Left ventricle myocardium inferior (tissue), 1 donor: ENCODE measurements at regions not wholly inside any gene's neighbourhood (a gene's known extent, or its start where the extent isn't known, plus 50 kb on each side); places are given as distances from the start of the nearest gene placed in this dataset.

ENCODE experiments used
- DNase-seq: peaks from one replicate; pipeline ENCODE4 v3.0.0-alpha.2; 2020
- H3K27ac ChIP-seq: fragments of 200-600 bp; replicated peaks from 2 replicates; pipeline ENCODE4 v1.8.0; 2021
- H3K27me3 ChIP-seq: fragments of 200-600 bp; 2 replicates; pipeline ENCODE4 v1.8.0; 2021; ENCODE audit warnings: low read depth
- H3K36me3 ChIP-seq: fragments of 200-600 bp; 2 replicates; pipeline ENCODE4 v1.8.0; 2021
- H3K4me1 ChIP-seq: fragments of 200-600 bp; 2 replicates; pipeline ENCODE4 v1.8.0; 2021
- H3K4me3 ChIP-seq: fragments of 200-600 bp; 2 replicates; pipeline ENCODE4 v1.8.0; 2021; ENCODE audit warnings: mild to moderate bottlenecking, moderate library complexity
- H3K9me3 ChIP-seq: fragments of 200-600 bp; replicated peaks from 2 replicates; pipeline ENCODE4 v1.8.0; 2021
- intact Hi-C: fragments of 100-400 bp; cut with micrococcal nuclease; formaldehyde crosslinking; loops from one replicate; pipeline ENCODE4 v1.11.0; 2022
- TF ChIP-seq, protein P1 (sequence below): fragments of 200-600 bp; IDR thresholded peaks from 2 replicates; pipeline ENCODE4 v1.8.0; 2021; ENCODE audit warnings: antibody characterized with exemption, mild to moderate bottlenecking, borderline replicate concordance
- donor health status: DM: no; HTN: yes; CAD: no; lungs with severe emphysema.

DNA sequence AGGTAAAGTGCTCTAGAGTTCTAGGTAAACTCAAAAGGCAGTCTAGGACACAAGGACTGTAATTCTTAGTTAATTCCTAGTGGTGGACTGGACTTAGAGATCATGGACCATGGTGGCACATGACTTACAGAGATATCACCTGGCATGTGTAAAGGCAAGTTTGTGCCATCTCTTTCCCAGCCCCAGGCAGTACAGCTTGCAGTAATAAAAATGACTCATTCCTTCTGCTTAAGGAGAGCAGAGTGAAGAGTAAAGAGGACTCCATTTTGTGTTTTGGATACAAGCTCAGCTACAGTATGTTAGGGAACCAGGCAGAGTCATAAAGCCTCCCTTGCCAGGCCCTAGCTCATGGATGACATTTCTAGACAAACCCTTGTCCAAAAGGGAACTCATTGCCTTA lies 629.9 kb downstream of the JRKL start:
- no peak overlapping the region for H3K27ac ChIP-seq
- no peak for DNase-seq
- H3K4me3 ChIP-seq, result no peak overlapping the region
- no peaks in the 10 kb centered on the region for H3K4me1 ChIP-seq
- no peaks in the 10 kb centered on the region for H3K36me3 ChIP-seq
- peaks cover 7% of the 10 kb centered on the region for H3K9me3 ChIP-seq
- no peaks in the 10 kb centered on the region for H3K27me3 ChIP-seq
- TF ChIP-seq, protein P1, sequence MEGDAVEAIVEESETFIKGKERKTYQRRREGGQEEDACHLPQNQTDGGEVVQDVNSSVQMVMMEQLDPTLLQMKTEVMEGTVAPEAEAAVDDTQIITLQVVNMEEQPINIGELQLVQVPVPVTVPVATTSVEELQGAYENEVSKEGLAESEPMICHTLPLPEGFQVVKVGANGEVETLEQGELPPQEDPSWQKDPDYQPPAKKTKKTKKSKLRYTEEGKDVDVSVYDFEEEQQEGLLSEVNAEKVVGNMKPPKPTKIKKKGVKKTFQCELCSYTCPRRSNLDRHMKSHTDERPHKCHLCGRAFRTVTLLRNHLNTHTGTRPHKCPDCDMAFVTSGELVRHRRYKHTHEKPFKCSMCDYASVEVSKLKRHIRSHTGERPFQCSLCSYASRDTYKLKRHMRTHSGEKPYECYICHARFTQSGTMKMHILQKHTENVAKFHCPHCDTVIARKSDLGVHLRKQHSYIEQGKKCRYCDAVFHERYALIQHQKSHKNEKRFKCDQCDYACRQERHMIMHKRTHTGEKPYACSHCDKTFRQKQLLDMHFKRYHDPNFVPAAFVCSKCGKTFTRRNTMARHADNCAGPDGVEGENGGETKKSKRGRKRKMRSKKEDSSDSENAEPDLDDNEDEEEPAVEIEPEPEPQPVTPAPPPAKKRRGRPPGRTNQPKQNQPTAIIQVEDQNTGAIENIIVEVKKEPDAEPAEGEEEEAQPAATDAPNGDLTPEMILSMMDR, result no peak
- intact Hi-C loops, result no loop called here

DNA sequence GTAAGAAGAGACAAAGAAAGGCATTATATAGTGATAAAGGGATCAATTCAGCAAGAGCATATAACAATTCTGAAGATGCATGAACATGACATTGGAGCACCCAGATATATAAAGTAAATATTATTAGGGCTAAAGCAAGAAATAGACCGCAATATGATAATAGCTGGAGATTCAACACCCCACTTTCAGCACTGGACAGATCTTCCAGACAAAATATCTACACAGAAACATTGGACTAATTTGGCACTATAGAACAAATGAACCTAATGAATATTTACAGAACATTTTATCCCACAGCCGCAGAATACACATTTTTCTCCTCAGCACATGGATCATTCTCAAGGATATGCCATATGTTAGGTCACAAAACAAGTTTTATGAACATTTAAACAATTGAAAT lies 633.1 kb downstream of the JRKL start:
- no peaks in the 10 kb centered on the region for H3K4me1 ChIP-seq
- H3K27ac ChIP-seq, result no peak overlapping the region
- H3K27me3 ChIP-seq, result no peaks in the 10 kb centered on the region
- H3K4me3 ChIP-seq, result no peak overlapping the region
- no peaks in the 10 kb centered on the region for H3K36me3 ChIP-seq
- peaks cover 17% of the 10 kb centered on the region for H3K9me3 ChIP-seq
- TF ChIP-seq, protein P1, result no peak
- intact Hi-C loops, result no loop called here
- no peak for DNase-seq

DNA sequence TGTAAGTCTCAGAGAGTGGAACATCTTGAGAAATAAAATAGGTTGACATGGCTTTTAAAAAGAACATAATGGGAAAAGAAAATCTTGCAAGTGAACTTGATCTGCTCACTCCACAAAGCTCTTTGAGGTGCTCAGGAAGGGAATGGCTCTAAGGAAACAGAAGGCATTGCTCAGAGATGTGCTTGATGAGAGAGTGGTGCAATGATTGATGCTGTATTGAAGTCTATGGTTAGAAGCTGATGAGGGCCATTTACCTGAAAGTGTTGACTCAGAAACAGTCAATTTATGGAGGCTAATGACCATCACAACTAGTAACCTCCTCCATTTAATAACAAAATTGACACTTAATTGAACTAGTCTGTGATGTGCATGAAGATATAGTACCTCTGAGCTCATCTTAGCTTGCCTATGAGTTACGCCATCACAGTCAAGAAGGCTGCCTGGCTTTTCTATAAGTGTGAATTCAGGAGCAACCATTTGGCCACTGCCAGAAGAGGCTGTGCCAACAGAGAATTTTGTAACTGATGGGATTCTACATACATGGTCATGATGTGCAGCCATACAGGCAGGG lies 639.1 kb downstream of the JRKL start:
- intact Hi-C loops, result no loop called here
- H3K36me3 ChIP-seq, result no peaks in the 10 kb centered on the region
- TF ChIP-seq, protein P1, result no peak
- H3K4me3 ChIP-seq, result no peak overlapping the region
- no peak for DNase-seq
- H3K27me3 ChIP-seq, result no peaks in the 10 kb centered on the region
- no peaks in the 10 kb centered on the region for H3K4me1 ChIP-seq
- no peak overlapping the region for H3K27ac ChIP-seq
- H3K9me3 ChIP-seq, result peaks cover 17% of the 10 kb centered on the region

DNA sequence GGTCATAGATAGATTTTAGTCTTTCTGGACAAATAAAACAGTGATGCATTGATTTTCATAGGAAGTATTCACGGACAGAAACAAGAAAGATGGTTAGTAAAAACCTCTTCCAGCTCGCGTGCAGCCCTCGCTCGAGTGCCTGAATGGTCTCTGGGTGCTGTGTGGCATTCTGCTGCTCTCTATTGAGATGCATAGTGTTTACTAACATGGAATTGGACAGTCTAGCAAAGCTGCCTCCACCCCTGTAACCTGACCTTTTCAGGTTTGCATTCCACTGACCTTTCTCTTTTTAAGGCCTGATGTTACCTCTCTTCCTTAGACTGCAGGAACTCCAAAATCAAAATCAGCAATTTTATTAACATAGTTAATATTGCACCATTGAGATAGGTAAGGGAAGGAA lies 643.4 kb downstream of the JRKL start:
- Histone ChIP-seq H3K4me3 (no peak overlapping the region), H3K27ac (no peak overlapping the region), H3K4me1 (no peaks in the 10 kb centered on the region), H3K27me3 (no peaks in the 10 kb centered on the region), H3K9me3 (no peaks in the 10 kb centered on the region), H3K36me3 (no peaks in the 10 kb centered on the region)
- intact Hi-C loops, result no loop called here
- TF ChIP-seq, protein P1, result no peak
- DNase-seq, result no peak

DNA sequence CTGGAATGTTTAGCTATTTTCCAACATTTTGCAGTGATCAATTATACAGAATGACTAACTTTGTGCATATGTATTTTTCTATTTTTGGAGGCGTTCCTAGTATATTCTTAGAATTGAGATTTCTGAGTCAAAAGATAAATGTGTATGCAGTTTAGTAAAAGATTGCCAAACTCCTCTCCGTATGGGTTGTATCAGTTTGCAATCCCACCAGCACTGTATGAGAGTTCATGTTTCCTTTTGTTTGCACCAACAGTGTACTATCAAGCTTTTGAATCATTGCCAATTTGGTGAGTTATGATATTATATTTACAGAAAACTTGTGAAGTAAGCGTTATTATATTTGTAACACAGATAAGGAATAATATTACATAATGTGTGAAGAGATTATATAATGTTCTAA lies 658.7 kb downstream of the JRKL start:
- Histone ChIP-seq H3K27me3 (no peaks in the 10 kb centered on the region), H3K4me1 (no peaks in the 10 kb centered on the region), H3K27ac (no peak overlapping the region), H3K9me3 (no peaks in the 10 kb centered on the region), H3K36me3 (no peaks in the 10 kb centered on the region), H3K4me3 (no peak overlapping the region)
- intact Hi-C loops, result no loop called here
- TF ChIP-seq, protein P1, result no peak
- no peak for DNase-seq

DNA sequence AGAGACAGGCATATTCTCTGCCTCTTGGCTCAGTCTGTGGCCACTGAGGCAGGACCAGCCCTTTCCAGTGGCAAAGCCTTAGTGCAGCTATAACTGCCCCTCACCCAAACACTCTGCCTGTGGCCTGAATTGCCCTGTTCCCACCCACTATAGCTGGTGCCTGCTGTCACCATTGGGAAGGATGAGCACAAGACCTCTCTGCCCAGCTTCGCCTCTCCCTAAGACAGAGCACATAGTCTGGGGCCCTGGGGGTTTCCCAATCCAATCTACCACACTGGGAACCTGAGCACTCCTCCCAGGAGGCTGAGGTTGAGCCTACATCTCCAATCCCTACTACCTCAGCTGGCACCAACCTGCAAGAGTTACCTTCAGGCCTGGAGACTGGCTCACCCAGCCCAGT lies 670.4 kb downstream of the JRKL start:
- Histone ChIP-seq H3K36me3 (no peaks in the 10 kb centered on the region), H3K4me1 (no peaks in the 10 kb centered on the region), H3K4me3 (no peak overlapping the region), H3K27ac (no peak overlapping the region), H3K27me3 (no peaks in the 10 kb centered on the region), H3K9me3 (peaks cover 49% of the 10 kb centered on the region)
- no peak for DNase-seq
- intact Hi-C loops, result no loop called here
- TF ChIP-seq, protein P1, result no peak
